PC-9 (cell line): ENCODE measurements at regions not wholly inside any gene's neighbourhood (a gene's known extent, or its start where the extent isn't known, plus 50 kb on each side); places are given as distances from the start of the nearest gene placed in this dataset.

Experiments used
- BruUV-seq: library from RNA; stranded (reverse); fragments of 400-500 nt; replicated peaks from 2 replicates; lab custom pipeline; 2021; lab: Mats Ljungman, UMichigan
- CTCF ChIA-PET: fragments of 300-600 bp; sonication (Branson Sonifier 250); formaldehyde crosslinking; loops from one replicate; lab custom pipeline; 2022; ENCODE audit warnings: antibody characterized with exemption; lab: Charles Lee
- POLR2A ChIA-PET: fragments of 300-600 bp; sonication (Branson Sonifier 250); formaldehyde crosslinking; loops from one replicate; lab custom pipeline; 2022; ENCODE audit warnings: antibody characterized with exemption; ENCODE audit not compliant: unreplicated experiment; lab: Charles Lee
- DNase-seq, 2 experiments: peaks; one replicate each; pipeline versions ENCODE4 v3.0.0 to v3.0.0-alpha.2; 2015 to 2022; ENCODE audit warnings: mixed read lengths in 1 of 2
- H2AFZ ChIP-seq: fragments of 200-600 bp; sonication (generic); 2 replicates; pipeline ENCODE4 v1.8.1; 2017; ENCODE audit warnings: antibody characterized with exemption
- H3F3A ChIP-seq: fragments of 200-600 bp; sonication (generic); 2 replicates; pipeline ENCODE4 v1.8.1; 2017; ENCODE audit warnings: antibody characterized with exemption, mild to moderate bottlenecking, low read depth; ENCODE audit not compliant: insufficient read depth
- H3K27ac ChIP-seq: fragments of 200-600 bp; sonication (generic); 2 replicates; pipeline ENCODE4 v1.6.1; 2016; ENCODE audit warnings: mixed run types
- H3K27me3 ChIP-seq: fragments of 200-600 bp; sonication (generic); 2 replicates; pipeline ENCODE4 v1.6.1; 2016; ENCODE audit warnings: low read depth, mixed run types; ENCODE audit not compliant: insufficient read depth
- H3K36me3 ChIP-seq: fragments of 200-600 bp; sonication (generic); 2 replicates; pipeline ENCODE4 v1.6.1; 2016; ENCODE audit warnings: low read depth, mixed run types
- H3K4me1 ChIP-seq: fragments of 200-600 bp; sonication (generic); replicated peaks from 2 replicates; pipeline ENCODE4 v1.6.1; 2016; ENCODE audit warnings: mixed run types; ENCODE audit not compliant: insufficient read depth
- H3K4me2 ChIP-seq: fragments of 200-600 bp; sonication (generic); 2 replicates; pipeline ENCODE4 v1.6.1; 2017; ENCODE audit warnings: mixed run types
- H3K4me3 ChIP-seq: fragments of 200-600 bp; sonication (generic); 2 replicates; pipeline ENCODE4 v1.6.1; 2016; ENCODE audit warnings: mixed run types
- H3K79me2 ChIP-seq: fragments of 200-600 bp; sonication (generic); 2 replicates; pipeline ENCODE4 v1.6.1; 2017; ENCODE audit warnings: low read depth, mixed run types
- H3K9me2 ChIP-seq: fragments of 200-600 bp; sonication (generic); 2 replicates; pipeline ENCODE4 v1.8.1; 2017; ENCODE audit warnings: mild to moderate bottlenecking; ENCODE audit not compliant: insufficient read depth
- H3K9me3 ChIP-seq: fragments of 200-600 bp; sonication (generic); 2 replicates; pipeline ENCODE4 v1.8.1; 2016; ENCODE audit warnings: low read depth; ENCODE audit not compliant: insufficient read depth
- H4K20me1 ChIP-seq: fragments of 200-600 bp; sonication (generic); 2 replicates; pipeline ENCODE4 v1.8.1; 2017; ENCODE audit not compliant: insufficient read depth
- EZH2 ChIP-seq: fragments of 200-600 bp; sonication (generic); IDR thresholded peaks from 2 replicates; pipeline ENCODE4 v1.8.0; 2017; ENCODE audit warnings: antibody characterized with exemption, low read depth
- intact Hi-C: fragments of 100-400 bp; cut with micrococcal nuclease; formaldehyde crosslinking; loops from one replicate; pipeline ENCODE4 v1.10.0; 2022; ENCODE audit not compliant: unreplicated experiment
- TF ChIP-seq, protein P1 (sequence below): fragments of 200-600 bp; sonication (generic); conservative IDR thresholded peaks from 2 replicates; pipeline ENCODE4 v1.6.1; 2017; ENCODE audit warnings: mixed run types, antibody characterized with exemption, mild to moderate bottlenecking, moderate library complexity

DNA sequence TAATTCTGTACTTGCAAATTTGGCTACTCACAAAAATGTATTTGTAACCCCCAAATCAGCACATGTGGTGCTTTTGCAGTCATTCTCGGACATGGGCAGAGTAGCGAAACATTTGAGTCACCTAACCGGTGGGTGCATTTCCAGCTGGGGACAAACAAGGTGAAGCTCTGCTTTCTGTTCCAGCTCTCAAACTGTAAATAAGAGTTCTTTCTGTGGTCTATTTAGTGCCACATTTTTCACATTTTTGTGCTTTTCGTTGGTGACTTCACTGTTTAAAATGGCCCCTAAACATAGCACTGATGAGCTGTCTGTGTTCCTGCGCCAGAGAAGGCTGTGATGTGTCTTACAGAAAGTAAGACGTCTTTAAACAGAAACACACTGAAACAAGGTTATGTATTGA lies 244.5 kb downstream of the CDC5L start:
- no peaks in the 10 kb centered on the region for H3K36me3 ChIP-seq
- TF ChIP-seq, protein P1, sequence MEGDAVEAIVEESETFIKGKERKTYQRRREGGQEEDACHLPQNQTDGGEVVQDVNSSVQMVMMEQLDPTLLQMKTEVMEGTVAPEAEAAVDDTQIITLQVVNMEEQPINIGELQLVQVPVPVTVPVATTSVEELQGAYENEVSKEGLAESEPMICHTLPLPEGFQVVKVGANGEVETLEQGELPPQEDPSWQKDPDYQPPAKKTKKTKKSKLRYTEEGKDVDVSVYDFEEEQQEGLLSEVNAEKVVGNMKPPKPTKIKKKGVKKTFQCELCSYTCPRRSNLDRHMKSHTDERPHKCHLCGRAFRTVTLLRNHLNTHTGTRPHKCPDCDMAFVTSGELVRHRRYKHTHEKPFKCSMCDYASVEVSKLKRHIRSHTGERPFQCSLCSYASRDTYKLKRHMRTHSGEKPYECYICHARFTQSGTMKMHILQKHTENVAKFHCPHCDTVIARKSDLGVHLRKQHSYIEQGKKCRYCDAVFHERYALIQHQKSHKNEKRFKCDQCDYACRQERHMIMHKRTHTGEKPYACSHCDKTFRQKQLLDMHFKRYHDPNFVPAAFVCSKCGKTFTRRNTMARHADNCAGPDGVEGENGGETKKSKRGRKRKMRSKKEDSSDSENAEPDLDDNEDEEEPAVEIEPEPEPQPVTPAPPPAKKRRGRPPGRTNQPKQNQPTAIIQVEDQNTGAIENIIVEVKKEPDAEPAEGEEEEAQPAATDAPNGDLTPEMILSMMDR = no peak
- TF ChIP-seq EZH2 = no peak
- H3K9me2 ChIP-seq = no peaks in the 10 kb centered on the region
- H3K4me2 ChIP-seq = no peak overlapping the region
- no peak overlapping the region for H3K27ac ChIP-seq
- H3F3A ChIP-seq = no peaks in the 10 kb centered on the region
- POLR2A ChIA-PET = no interaction called here
- no peak for DNase-seq
- no peaks in the 10 kb centered on the region for H4K20me1 ChIP-seq
- H3K4me3 ChIP-seq = no peak overlapping the region
- H3K79me2 ChIP-seq = no peaks in the 10 kb centered on the region
- CTCF ChIA-PET = interaction anchor here (0.6 kb wide), 1 partner anchor 86 kb away, joined by 3 read pairs; no protein-coding TSS in a partner anchor
- no peaks in the 10 kb centered on the region for H3K4me1 ChIP-seq
- H2AFZ ChIP-seq = no peak overlapping the region
- peaks cover 6% of the 10 kb centered on the region; the same call in 1 of the 2 replicates for H3K27me3 ChIP-seq
- H3K9me3 ChIP-seq = no peaks in the 10 kb centered on the region
- intact Hi-C loops = loop anchor here (2.0 kb wide), 1 partner anchor 977 kb away; no protein-coding TSS in a partner anchor
- BruUV-seq = no TSS peak

- H3K27ac ChIP-seq = no peak overlapping the region
- POLR2A ChIA-PET = no interaction called here
- H3K4me3 ChIP-seq = no peak overlapping the region
- no peak overlapping the region for H3K4me2 ChIP-seq
- H2AFZ ChIP-seq = no peak overlapping the region
- no peaks in the 10 kb centered on the region for H3K4me1 ChIP-seq
- no peaks in the 10 kb centered on the region for H3K79me2 ChIP-seq
- TF ChIP-seq, protein P1 = no peak
- TF ChIP-seq EZH2 = no peak
- H3K9me2 ChIP-seq = no peaks in the 10 kb centered on the region
- BruUV-seq = no TSS peak
- CTCF ChIA-PET = interaction anchor here (0.6 kb wide), 1 partner anchor 19 kb away, joined by 3 read pairs; no protein-coding TSS in a partner anchor
- intact Hi-C loops = no loop called here
- no peaks in the 10 kb centered on the region for H3K36me3 ChIP-seq
- H3K9me3 ChIP-seq = no peaks in the 10 kb centered on the region
- no peaks in the 10 kb centered on the region for H4K20me1 ChIP-seq
- peaks cover 6% of the 10 kb centered on the region; the same call in 1 of the 2 replicates for H3K27me3 ChIP-seq
- DNase-seq = no peak
- no peaks in the 10 kb centered on the region for H3F3A ChIP-seq
Observed at GRCh38 chr6:44634321-44634720, 246.8 kb downstream of the CDC5L start.

- Histone ChIP-seq H3K27ac (no peak overlapping the region), H3K9me3 (no peaks in the 10 kb centered on the region), H3F3A (no peaks in the 10 kb centered on the region), H3K27me3 (peaks cover 6% of the 10 kb centered on the region; the same call in 1 of the 2 replicates), H2AFZ (no peak overlapping the region), H3K36me3 (no peaks in the 10 kb centered on the region), H3K79me2 (no peaks in the 10 kb centered on the region), H4K20me1 (no peaks in the 10 kb centered on the region), H3K4me3 (no peak overlapping the region), H3K4me1 (no peaks in the 10 kb centered on the region), H3K4me2 (no peak overlapping the region), H3K9me2 (no peaks in the 10 kb centered on the region)
- DNase-seq = no peak
- ChIA-PET CTCF (no interaction called here), POLR2A (no interaction called here)
- intact Hi-C loops = no loop called here
- no peak for TF ChIP-seq EZH2
- TF ChIP-seq, protein P1 = no peak
- BruUV-seq = no TSS peak
Observed at GRCh38 chr6:44635486-44635885, 248.0 kb downstream of the CDC5L start.
